ENCODE measurements at regions not wholly inside any gene's neighbourhood (a gene's known extent, or its start where the extent isn't known, plus 50 kb on each side); places are given as distances from the start of the nearest gene placed in this dataset.
"Not testable (repeated sequence)": the region's sequence is repeated elsewhere in the genome, so short reads cannot be mapped to it uniquely, and the experiment has no call there.

DNA sequence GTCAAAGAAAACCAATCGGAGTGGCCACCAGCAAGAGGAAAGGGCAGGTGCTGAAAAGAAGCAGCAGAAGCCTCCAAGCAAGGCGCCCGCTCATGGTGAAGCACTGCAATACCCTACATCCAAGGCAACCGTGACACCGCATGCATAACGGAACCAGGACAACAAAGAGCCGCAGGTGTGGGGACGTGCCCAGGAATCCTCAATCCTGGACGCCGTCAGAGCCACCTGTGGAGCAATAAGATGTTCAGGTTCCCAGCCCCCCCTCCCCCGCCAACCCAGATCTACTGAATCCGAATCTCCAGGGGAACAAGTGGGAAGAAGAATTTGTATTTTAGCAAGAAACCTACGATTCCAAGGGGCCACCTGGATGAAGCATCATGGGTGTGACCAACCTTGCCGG lies 70.8 kb downstream of the SHANK2 start:
- no peak for DNase-seq

- no peak for DNase-seq
Observed at GRCh38 chr11:71180694-71181470, 71.5 kb downstream of the SHANK2 start.

GRCh38 chr11:71179877-71180605 lies 72.3 kb downstream of the SHANK2 start:
- DNase-seq: no peak

DNA sequence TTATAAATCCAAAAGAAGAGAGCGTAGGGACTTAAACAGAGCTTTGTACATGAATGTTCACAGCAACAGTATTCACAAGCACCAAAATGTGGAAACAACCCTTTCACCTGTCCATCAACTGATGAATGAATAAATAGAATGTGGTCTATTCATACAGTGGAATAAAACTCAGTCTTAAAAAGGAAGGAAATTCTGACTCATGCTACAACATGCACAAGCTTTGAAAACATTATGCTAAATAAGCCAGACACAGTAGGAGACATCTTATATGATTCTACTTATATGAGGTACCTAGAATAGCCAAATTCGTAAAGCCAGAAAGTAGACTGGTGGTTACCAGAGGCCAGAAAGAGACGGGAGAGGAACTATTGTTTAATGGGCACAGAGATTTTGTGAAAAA lies 74.3 kb downstream of the SHANK2 start:
- no peak for DNase-seq

GRCh38 chr11:71176812-71177211 lies 75.6 kb downstream of the SHANK2 start:
- DNase-seq: no peak

- DNase-seq: no peak
Observed at GRCh38 chr11:71173709-71174108, 78.7 kb downstream of the SHANK2 start.

DNA sequence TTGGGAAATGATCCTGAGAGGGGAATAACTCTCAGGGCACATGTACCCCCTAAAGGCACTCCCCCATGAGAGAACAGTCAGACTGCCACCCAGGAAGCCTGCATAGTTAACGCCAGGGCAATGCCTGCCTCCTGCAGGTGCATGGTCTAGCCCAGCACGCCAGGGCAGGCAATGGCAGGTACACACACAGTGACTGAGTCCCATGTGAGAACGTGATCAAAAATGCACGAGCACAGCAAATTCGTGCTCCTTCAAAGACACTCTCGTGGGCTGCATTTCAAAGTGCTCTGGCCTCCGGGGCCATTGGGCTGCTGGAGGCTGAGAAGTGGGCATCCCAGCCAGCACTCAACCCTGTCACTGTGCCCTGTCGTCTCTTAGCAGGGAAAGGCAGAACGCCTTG lies 79.7 kb downstream of the SHANK2 start:
- DNase-seq: no peak

- DNase-seq: no peak
Observed at GRCh38 chr11:71171576-71171975, 80.8 kb downstream of the SHANK2 start.

DNA sequence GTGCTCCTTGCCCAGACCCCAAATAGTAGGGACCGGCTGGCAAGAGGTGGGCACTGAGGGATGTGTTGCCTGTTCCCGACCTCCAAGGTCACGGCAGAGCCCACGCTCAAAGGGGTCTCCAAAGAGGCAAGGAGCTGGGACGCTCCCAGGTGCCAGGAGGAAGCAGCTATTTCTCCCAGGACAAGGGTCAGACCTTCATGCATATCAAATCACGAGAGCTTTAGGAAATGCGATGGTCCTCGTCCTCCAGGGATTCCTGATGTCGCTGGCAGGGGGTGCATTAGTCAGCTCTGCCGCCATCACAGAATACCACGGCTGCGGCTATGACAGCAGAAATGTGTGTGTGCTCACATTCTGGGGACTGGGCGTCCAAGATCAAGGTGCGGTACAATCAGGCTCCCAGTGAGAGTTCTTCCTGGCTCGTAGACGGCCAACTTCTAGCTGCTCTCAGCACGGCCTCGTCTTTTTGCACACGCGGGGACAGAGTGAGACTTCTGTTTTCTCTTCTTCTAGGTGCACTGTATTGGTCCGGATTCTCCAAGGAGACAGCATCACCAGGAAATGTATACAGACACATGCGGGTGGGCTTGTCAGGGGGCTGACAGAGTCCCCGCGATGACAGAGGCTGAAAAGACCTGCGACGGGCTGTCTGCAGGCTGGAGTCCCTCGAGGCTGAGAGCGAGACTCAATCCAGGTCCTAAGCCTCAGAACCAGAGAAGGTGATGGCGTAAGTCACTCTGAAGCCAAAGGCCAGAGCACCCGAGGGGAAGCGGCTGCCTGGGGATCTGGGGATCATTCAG lies 81.6 kb downstream of the SHANK2 start:
- DNase-seq: no peak

- no peak for DNase-seq
Observed at GRCh38 chr11:71169313-71169712, 83.1 kb downstream of the SHANK2 start.

- DNase-seq: not testable (repeated sequence)
Observed at GRCh38 chr11:71167814-71168213, 84.6 kb downstream of the SHANK2 start.

DNA sequence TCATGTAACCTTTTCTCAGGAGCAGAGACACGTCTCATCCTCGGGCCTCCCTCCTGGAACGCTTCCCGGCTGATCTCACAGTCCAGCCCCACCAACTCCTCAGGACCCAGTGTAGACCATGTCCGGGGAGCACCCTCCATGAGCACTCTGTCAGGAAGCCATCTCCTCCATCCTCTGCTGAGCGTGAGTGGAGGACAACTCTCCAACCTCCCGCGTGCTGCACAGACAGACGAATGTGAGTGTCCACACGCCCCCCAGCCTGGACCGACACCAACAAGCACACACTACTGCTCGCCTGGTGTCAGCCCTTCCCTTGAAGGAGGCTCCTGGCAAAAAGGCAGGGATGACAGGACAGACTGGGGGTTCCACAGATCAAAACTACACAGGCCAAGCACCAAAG lies 86.6 kb downstream of the SHANK2 start:
- no peak for DNase-seq

DNA sequence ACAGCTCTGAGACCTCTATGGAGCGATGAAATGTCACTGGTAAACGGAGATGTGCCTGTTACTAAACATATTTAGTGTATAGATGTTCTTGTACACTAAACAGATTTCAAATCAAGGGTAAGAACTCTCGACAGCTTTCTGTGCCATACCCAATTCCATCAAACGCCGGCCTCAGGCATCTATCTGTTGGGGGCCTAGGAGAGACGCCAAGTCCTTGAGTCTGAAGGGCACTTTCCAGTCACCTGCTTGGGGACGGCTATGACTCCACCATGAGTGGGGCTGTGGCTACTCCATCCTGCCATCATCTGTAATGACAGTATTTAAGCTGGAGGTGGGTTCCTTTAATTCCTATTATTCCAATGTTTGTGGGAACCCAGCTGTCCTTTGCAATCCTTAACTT lies 87.8 kb downstream of the SHANK2 start:
- DNase-seq: no peak

GRCh38 chr11:71164186-71164585 lies 88.2 kb downstream of the SHANK2 start:
- no peak for DNase-seq

- DNase-seq: no peak
Observed at GRCh38 chr11:71163371-71163770, 89.0 kb downstream of the SHANK2 start.

GRCh38 chr11:71158936-71159335 lies 93.4 kb downstream of the SHANK2 start:
- DNase-seq: no peak

GRCh38 chr11:71157676-71158075 lies 94.7 kb downstream of the SHANK2 start:
- DNase-seq: not testable (repeated sequence)

DNA sequence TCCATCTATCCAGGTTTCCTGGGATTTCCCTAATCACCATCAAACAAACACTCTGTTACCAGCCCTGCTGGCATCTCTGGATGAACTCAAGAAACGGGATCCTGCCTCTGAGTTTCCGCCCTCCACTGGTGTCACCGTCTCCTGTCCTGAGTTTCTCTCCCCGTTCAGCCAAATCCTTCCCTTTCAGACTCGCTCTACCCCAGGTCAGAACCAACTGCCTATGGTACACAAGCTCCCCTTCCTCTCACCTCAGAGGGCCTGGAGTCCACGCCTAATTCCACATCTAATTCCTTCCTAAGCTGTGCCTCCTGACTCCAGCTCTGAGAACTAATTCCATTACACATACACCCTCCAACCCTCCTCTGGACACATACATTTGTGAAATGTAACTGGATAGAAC lies 96.1 kb downstream of the SHANK2 start:
- DNase-seq: no peak

GRCh38 chr11:71155846-71156245 lies 96.5 kb downstream of the SHANK2 start:
- DNase-seq: no peak

GRCh38 chr11:71154261-71154805 lies 98.0 kb downstream of the SHANK2 start:
- no peak for DNase-seq

DNA sequence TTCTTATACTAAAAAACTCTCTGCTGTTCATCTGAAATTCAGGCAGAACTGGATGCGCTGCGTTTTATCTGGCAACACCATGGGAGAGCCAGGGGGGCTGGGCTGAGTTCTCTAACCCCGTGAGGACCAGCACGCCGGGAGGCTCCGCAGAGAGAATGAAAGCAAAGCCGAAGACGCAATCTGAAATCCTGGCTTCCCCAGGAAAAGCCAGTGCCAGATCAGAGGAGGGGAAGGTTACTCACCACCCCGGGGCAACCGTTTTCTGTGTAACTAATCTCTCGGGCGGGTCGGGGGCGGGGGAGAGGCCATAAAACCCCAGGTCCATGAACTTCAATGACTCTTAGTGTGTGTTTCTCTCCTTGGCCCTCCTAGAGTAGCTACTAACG lies 99.4 kb downstream of the SHANK2 start:
- no peak for DNase-seq

DNA sequence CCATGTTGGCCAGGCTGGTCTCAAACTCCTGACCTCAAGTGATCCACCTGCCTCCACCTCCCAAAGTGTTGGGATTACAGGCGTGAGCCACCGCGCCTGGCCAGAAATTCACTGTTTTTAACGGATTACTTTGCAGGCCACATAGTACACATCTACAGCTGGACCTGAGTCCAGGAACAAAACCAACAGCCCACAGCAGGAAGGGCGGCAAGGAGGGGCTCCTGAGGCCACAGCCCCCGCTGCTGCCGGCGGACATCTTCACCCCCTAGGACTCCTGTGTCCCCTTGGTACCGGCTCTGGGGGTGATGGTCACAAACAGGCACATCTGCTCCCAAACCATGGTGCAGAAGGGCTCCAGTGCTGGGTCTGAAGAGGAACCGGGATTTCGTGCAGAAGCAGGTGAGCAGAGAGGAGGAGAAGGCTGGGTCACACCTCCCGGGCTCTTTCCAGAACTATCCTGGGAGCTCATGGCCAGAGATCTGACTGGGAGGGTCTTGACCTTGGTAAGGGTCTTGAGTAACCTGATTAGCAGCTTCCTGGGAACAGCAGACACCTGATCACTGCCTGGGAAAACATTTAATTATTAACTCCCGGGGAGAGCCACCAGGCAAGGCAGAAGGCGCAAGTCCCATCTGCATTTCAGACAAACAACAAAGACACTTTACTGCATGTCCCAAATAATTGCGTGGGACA lies 99.9 kb downstream of the SHANK2 start:
- DNase-seq: not testable (repeated sequence)

GRCh38 chr11:71151561-71151960 lies 100.8 kb downstream of the SHANK2 start:
- no peak for DNase-seq

Data from NCI-H69 (cell line).